NB4 (cell line): ENCODE measurements at regions not wholly inside any gene's neighbourhood (a gene's known extent, or its start where the extent isn't known, plus 50 kb on each side); places are given as distances from the start of the nearest gene placed in this dataset.
"Not testable (repeated sequence)": the region's sequence is repeated elsewhere in the genome, so short reads cannot be mapped to it uniquely, and the experiment has no call there.

ENCODE experiments used
- DNase-seq: peaks from one replicate; pipeline ENCODE4 v3.0.0; 2010; ENCODE audit warnings: low read depth
- H3K4me3 ChIP-seq: one replicate; pipeline ENCODE4 v1.5.1; 2011; ENCODE audit warnings: mild to moderate bottlenecking, low read depth, low read length, moderate library complexity
- MYC ChIP-seq: IDR thresholded peaks from 2 replicates; pipeline ENCODE4 v1.6.1; 2011; ENCODE audit warnings: low read depth, low read length
- POLR2A ChIP-seq: IDR thresholded peaks from 2 replicates; pipeline ENCODE4 v1.6.1; 2011; ENCODE audit warnings: mild to moderate bottlenecking; ENCODE audit not compliant: insufficient read length; ENCODE audit errors: extremely low read depth
- TF ChIP-seq, protein P1 (sequence below): IDR thresholded peaks from one replicate; pipeline ENCODE4 v1.5.1; 2012; ENCODE audit warnings: low read depth, low read length
- TF ChIP-seq, protein P2 (sequence below): IDR thresholded peaks from 2 replicates; pipeline ENCODE4 v1.6.1; 2011; ENCODE audit warnings: low read depth, low read length

DNA sequence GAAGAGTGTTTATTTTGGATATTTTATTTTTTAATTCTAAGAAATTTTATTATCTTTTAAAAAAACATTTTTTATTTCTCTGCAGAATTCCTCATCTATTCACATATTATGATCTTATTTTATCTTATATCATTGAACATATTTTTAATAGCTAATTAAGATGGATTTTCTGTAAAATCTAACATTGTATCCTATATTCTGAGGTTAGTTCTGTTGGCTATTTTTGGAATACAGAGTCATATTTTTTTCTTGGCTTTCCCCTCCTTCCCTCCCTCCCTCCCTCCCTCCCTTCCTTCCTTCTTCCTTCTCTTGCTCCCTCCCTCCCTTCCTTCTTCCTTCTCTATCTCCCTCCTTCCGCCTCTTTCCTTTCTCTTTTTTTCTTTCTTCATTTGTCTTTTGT, 2326.6 kb upstream of the RAG2 start:
- TF ChIP-seq, protein P1, sequence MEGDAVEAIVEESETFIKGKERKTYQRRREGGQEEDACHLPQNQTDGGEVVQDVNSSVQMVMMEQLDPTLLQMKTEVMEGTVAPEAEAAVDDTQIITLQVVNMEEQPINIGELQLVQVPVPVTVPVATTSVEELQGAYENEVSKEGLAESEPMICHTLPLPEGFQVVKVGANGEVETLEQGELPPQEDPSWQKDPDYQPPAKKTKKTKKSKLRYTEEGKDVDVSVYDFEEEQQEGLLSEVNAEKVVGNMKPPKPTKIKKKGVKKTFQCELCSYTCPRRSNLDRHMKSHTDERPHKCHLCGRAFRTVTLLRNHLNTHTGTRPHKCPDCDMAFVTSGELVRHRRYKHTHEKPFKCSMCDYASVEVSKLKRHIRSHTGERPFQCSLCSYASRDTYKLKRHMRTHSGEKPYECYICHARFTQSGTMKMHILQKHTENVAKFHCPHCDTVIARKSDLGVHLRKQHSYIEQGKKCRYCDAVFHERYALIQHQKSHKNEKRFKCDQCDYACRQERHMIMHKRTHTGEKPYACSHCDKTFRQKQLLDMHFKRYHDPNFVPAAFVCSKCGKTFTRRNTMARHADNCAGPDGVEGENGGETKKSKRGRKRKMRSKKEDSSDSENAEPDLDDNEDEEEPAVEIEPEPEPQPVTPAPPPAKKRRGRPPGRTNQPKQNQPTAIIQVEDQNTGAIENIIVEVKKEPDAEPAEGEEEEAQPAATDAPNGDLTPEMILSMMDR, result no peak
- no peak for TF ChIP-seq POLR2A
- TF ChIP-seq, protein P2, sequence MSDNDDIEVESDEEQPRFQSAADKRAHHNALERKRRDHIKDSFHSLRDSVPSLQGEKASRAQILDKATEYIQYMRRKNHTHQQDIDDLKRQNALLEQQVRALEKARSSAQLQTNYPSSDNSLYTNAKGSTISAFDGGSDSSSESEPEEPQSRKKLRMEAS, result no peak
- TF ChIP-seq MYC, result no peak
- no peak for DNase-seq
- no peak overlapping the region for H3K4me3 ChIP-seq

DNA sequence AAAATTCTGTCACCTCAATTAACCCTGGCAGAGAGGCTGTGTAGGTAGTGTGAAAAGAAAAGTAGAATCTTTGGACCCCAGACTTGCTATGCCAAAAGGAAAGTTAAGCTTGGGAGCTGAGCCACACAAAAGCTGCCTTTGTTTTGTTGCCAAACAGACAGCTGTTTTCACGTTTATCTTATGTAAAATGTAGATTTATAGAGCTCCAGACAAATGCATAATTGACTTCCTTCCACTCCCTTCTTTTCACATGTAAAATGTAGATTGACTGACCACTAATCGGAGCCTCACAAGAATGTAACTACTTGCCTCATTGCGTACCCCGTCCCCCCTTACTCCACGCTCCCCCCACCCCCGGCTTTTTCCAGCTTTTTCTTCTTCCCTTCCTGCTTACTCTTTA, 2302.2 kb upstream of the RAG2 start:
- H3K4me3 ChIP-seq, result no peak overlapping the region
- DNase-seq, result no peak
- TF ChIP-seq, protein P2, result no peak
- no peak for TF ChIP-seq POLR2A

DNA sequence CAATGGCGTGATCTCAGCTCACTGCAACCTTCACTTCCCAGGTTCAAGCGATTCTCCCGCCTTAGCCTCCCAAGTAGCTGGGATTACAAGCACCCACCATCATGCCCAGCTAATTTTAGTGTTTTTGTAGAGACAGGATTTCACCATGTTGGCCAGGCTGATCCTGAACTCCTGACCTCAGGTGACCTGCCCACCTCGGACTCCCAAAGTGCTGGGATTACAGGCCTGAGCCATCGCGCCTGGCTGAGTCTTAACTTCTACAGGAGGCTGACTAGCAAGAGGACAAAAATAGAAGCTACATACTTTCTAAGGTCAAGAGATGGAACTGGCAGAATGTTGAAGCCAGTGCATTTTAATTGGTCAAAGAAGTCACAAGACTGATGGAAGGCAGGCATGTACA, 2296.2 kb upstream of the RAG2 start:
- not testable (repeated sequence) for H3K4me3 ChIP-seq

DNA sequence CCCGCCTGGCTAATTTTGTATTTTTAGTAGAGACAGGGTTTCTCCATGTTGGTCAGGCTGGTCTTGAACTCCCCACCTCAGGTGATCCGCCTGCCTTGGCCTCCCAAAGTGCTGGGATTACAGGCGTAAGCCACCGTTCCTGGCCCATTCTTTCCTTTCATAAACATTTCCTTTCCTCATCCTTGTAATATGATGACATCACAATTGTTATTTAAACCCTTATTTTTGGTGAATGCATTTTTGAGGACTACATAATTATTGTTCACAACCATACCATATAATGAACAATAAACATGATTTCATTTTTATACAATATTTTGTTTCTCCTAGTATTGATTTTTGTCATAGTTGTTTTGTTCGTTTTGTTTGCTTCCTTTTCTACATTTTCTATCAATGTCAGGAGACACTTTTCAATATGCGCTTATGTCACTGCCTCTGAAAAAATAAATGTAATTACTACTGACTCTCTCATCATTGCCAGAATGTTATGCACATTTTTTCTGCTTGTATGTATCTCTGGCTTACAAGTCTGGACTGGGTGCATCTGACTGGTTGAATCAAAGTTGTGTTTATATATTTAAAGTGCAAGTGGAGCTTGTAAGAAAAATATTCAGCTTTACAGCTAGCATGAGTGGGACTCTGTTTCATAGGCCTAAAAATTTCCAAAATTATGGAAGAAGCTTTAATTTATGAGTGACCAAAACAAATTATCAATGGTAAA, 2286.3 kb upstream of the RAG2 start:
- TF ChIP-seq, protein P1, result no peak
- TF ChIP-seq POLR2A, result no peak
- TF ChIP-seq, protein P2, result no peak
- TF ChIP-seq MYC, result no peak
- DNase-seq, result no peak
- H3K4me3 ChIP-seq, result no peak overlapping the region

More for the DNA sequence above, 2296.2 kb upstream of the RAG2 start:
- DNase-seq, result not testable (repeated sequence)

DNA sequence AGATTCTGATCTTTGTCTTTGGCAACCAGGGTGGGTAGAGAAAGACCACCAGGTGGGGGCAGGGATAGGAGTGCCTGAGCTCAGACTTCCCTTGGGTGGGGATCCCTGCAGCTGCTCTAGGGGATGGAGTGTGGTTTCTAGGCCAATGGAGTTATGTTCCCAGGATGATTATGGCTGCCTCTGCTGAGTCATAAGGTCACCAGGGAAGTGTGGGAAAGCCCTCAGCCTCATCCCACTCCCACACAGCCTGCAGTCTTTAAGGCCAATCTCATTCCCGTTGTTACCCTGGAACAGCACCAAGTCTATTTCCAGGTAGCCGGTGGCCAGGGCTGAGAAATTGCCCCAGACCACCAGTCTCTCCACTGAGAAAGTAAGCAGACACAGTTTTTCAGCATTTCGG, 2269.3 kb upstream of the RAG2 start:
- TF ChIP-seq, protein P1, result no peak
- TF ChIP-seq, protein P2, result no peak
- no peak for TF ChIP-seq MYC
- TF ChIP-seq POLR2A, result no peak
- no peak overlapping the region for H3K4me3 ChIP-seq
- DNase-seq, result no peak

DNA sequence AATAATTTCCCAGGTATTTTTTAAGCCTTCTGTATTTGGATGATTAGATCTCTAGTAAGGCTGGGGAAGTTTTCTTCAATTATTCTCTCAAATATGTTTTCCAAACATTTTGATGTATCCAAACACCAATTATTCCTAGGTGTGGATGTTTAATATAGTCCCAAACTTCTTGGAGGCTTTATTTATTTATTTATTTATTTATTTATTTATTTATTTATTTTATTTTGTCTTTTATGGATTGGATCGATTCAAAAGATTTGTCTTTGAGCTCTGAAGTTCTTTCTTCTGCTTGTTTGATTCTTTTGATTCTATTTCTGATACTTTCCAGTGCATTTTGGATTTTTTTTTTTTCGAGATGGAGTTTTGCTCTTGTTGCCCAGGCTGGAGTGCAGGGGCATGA, 2267.9 kb upstream of the RAG2 start:
- TF ChIP-seq POLR2A (no peak), MYC (no peak)
- TF ChIP-seq, protein P1, result no peak
- TF ChIP-seq, protein P2, result no peak
- no peak overlapping the region for H3K4me3 ChIP-seq
- DNase-seq, result no peak

DNA sequence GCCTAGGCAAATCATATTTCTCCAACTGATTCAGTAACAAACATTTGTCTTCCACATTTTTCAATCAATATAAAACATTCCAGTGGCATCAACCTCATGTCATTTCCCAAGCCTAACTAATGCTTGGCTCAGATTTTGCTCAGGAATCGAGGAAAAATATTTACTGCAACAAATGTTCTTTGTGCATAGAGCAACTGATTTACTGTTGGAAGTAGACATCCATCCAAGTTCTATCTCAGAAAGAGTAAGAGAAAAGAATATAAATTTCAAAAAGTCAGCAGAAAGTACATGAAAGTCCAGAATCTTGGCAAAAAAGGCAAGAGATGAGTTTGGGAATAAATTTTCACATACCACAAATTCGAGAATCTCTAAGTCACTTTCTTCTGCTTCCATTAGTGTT, 2245.0 kb upstream of the RAG2 start:
- no peak overlapping the region for H3K4me3 ChIP-seq
- TF ChIP-seq, protein P1, result no peak
- no peak for TF ChIP-seq MYC
- no peak for TF ChIP-seq POLR2A
- DNase-seq, result no peak
